Gastrocnemius medialis (tissue), 4 donors: ENCODE measurements at regions not wholly inside any gene's neighbourhood (a gene's known extent, or its start where the extent isn't known, plus 50 kb on each side); places are given as distances from the start of the nearest gene placed in this dataset.

Source experiments
- ATAC-seq, 2 donors: fragments of 150-250 bp; one replicate each; pipeline ENCODE4 v1.9.1; 2016
- DNase-seq, 2 donors: peaks; one replicate each; pipeline ENCODE4 v3.0.0-alpha.2; 2019
- H3K27ac ChIP-seq, 4 donors: fragments of 200-600 bp; sonication (generic); 1 replicate in 1 of 4; 2 replicates in 3 of 4; pipeline ENCODE4 v1.5.1; 2016 to 2018; ENCODE audit warnings: mild to moderate bottlenecking in 2 of 4, moderate library complexity in 1 of 4
- H3K27me3 ChIP-seq, 3 donors: fragments of 200-600 bp; sonication (generic) in 2 of 3; 1 replicate in 1 of 3; 2 replicates in 2 of 3; pipeline versions ENCODE4 v1.5.1 to v1.6.0; 2016 to 2019; ENCODE audit warnings: mild to moderate bottlenecking in 1 of 3, moderate library complexity in 1 of 3
- H3K36me3 ChIP-seq, 2 donors: fragments of 200-600 bp; sonication (generic) in 1 of 2; one replicate each; pipeline ENCODE4 v1.5.1; 2017 to 2018
- H3K4me1 ChIP-seq, 2 donors: fragments of 200-600 bp; sonication (generic) in 1 of 2; one replicate each; pipeline ENCODE4 v1.5.1; 2016 to 2017; ENCODE audit warnings: mild to moderate bottlenecking in 2 of 2
- H3K4me3 ChIP-seq, 4 donors: fragments of 200-600 bp; sonication (generic) in 3 of 4; 1 replicate in 1 of 4; 2 replicates in 3 of 4; pipeline ENCODE4 v1.5.1; 2016 to 2019; ENCODE audit warnings: mild to moderate bottlenecking in 2 of 4
- H3K9me3 ChIP-seq, 3 donors: fragments of 200-600 bp; sonication (generic) in 2 of 3; 1 replicate in 1 of 3; 2 replicates in 2 of 3; pipeline ENCODE4 v1.5.1; 2016 to 2019
- POLR2A ChIP-seq, 2 donors: fragments of 450-650 bp; IDR thresholded peaks; one replicate each; pipeline ENCODE4 v1.6.1; 2017; ENCODE audit warnings: antibody characterized with exemption in 2 of 2, mild to moderate bottlenecking in 2 of 2, moderate library complexity in 2 of 2
- in situ Hi-C, 4 donors: fragments of 200-750 bp; cut with MboI; loops; one replicate each; pipeline versions ENCODE4 v1.15.0 to v1.8.0; 2017; ENCODE audit warnings: low sequenced_read_pairs in 4 of 4
- intact Hi-C: fragments of 100-400 bp; cut with DNase I; formaldehyde crosslinking; loops from one replicate; pipeline ENCODE4 v1.15.1; 2023; ENCODE audit warnings: low total_unique reads
- TF ChIP-seq, protein P1 (sequence below), 5 experiments: fragments of 450-650 bp in 3 of 5; fragments of 200-600 bp in 2 of 5; sonication (generic) in 2 of 5; IDR thresholded peaks in 4 of 5; conservative IDR thresholded peaks in 1 of 5; 1 replicate in 4 of 5; 2 replicates in 1 of 5; pipeline ENCODE4 v1.5.1; 2016 to 2019; ENCODE audit warnings: antibody characterized with exemption in 5 of 5, mild to moderate bottlenecking in 3 of 5, moderate library complexity in 3 of 5

DNA sequence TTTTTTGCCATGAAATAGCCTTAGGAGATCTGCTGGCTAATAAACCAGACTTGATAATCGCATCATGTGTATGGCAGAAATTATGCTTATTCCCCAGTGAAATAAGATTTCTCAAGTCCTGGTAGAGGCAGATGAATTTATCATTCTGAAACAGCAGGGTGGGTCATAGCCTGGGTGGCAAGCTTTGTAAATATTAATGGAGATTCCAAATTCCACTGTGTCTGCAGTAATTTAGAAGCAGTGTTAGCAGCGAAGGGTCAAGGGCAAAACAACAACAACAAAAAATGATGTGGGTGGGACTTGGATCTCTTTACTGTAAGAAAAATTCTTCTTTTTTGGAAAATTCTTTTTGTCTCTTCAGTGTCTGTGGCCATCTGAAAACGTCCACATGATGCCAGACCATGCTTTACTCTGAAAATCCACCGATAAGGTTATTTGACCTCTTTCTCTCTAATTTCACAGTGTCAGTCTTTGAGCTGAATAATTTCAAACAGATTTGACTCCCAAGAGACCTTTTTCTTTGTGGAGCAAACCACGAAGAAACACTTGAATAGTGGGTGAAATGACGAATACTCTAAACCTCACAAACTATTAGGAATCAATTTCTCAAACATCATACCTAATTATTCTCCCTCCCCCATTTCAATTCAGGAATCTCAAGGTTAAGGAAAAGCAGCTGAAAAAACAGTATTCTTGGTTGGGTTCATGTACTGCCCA lies 106.0 kb upstream of the RPS23 start:
- in situ Hi-C loops (no loop called here), intact Hi-C loops (no loop called here)
- H3K27ac ChIP-seq, result no peak overlapping the region
- no peak for ATAC-seq
- TF ChIP-seq, protein P1, sequence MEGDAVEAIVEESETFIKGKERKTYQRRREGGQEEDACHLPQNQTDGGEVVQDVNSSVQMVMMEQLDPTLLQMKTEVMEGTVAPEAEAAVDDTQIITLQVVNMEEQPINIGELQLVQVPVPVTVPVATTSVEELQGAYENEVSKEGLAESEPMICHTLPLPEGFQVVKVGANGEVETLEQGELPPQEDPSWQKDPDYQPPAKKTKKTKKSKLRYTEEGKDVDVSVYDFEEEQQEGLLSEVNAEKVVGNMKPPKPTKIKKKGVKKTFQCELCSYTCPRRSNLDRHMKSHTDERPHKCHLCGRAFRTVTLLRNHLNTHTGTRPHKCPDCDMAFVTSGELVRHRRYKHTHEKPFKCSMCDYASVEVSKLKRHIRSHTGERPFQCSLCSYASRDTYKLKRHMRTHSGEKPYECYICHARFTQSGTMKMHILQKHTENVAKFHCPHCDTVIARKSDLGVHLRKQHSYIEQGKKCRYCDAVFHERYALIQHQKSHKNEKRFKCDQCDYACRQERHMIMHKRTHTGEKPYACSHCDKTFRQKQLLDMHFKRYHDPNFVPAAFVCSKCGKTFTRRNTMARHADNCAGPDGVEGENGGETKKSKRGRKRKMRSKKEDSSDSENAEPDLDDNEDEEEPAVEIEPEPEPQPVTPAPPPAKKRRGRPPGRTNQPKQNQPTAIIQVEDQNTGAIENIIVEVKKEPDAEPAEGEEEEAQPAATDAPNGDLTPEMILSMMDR (IDR thresholded peaks at IDR 0.05 in 4 of 5, conservative IDR thresholded peaks at IDR 0.05 in 1 of 5), result no peak
- no peak for TF ChIP-seq POLR2A (IDR thresholded peaks at IDR 0.05)
- H3K9me3 ChIP-seq, result no peaks in the 10 kb centered on the region
- no peak for DNase-seq
- H3K27me3 ChIP-seq, result no peaks in the 10 kb centered on the region
- H3K4me1 ChIP-seq, result no peaks in the 10 kb centered on the region
- H3K4me3 ChIP-seq, result no peak overlapping the region
- no peaks in the 10 kb centered on the region for H3K36me3 ChIP-seq

DNA sequence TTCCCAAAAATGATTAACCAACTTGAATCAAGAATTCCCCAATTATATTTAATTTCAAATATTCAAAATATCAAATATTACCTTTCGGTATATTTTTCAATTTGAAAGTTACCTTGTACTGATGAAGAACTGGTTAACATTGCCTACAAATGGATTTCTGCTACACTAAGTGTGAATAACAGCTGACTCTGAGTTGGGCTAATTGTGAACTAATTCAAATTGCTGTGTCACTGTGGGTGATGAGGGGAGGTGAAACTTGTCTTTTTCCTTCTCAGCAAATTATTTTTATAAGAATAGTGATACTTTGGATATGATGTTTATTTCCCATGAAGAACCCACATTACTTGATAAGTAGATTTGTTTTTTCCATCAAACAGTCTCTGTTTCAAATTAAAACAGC lies 103.4 kb upstream of the RPS23 start:
- Histone ChIP-seq H3K4me3 (no peak overlapping the region), H3K27me3 (no peaks in the 10 kb centered on the region), H3K4me1 (no peaks in the 10 kb centered on the region), H3K27ac (no peak overlapping the region), H3K9me3 (no peaks in the 10 kb centered on the region), H3K36me3 (no peaks in the 10 kb centered on the region)
- TF ChIP-seq POLR2A (IDR thresholded peaks at IDR 0.05), result no peak
- TF ChIP-seq, protein P1 (IDR thresholded peaks at IDR 0.05 in 4 of 5, conservative IDR thresholded peaks at IDR 0.05 in 1 of 5), result no peak
- ATAC-seq (no peak), DNase-seq (no peak)
- intact Hi-C loops, result no loop called here
- in situ Hi-C loops, result no loop called here

DNA sequence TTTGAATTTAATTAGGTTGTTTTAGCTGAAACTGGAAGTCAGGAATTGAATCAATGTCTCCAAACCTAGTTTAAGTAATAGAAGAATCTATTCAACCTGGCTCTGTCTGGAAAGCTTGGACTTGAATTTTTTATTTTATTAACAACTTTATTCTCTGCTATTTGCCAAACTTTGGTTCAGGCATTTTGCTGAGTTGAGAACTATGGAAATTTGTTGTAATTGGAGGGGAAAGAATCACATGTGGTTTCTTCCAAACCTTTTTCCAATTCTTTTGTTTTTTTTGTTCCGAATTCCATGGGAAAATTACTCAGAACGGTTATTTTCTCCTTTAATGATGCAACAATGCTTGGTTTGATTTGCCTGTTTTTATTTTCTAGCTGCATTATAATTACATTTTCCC lies 98.2 kb upstream of the RPS23 start:
- DNase-seq (no peak), ATAC-seq (no peak)
- TF ChIP-seq, protein P1 (IDR thresholded peaks at IDR 0.05 in 4 of 5, conservative IDR thresholded peaks at IDR 0.05 in 1 of 5), result no peak
- no peak for TF ChIP-seq POLR2A (IDR thresholded peaks at IDR 0.05)
- H3K4me1 ChIP-seq, result no peaks in the 10 kb centered on the region
- no peaks in the 10 kb centered on the region for H3K36me3 ChIP-seq
- no peak overlapping the region for H3K4me3 ChIP-seq
- no peaks in the 10 kb centered on the region for H3K27me3 ChIP-seq
- in situ Hi-C loops, result no loop called here
- no peak overlapping the region for H3K27ac ChIP-seq
- H3K9me3 ChIP-seq, result no peaks in the 10 kb centered on the region
- intact Hi-C loops, result no loop called here

DNA sequence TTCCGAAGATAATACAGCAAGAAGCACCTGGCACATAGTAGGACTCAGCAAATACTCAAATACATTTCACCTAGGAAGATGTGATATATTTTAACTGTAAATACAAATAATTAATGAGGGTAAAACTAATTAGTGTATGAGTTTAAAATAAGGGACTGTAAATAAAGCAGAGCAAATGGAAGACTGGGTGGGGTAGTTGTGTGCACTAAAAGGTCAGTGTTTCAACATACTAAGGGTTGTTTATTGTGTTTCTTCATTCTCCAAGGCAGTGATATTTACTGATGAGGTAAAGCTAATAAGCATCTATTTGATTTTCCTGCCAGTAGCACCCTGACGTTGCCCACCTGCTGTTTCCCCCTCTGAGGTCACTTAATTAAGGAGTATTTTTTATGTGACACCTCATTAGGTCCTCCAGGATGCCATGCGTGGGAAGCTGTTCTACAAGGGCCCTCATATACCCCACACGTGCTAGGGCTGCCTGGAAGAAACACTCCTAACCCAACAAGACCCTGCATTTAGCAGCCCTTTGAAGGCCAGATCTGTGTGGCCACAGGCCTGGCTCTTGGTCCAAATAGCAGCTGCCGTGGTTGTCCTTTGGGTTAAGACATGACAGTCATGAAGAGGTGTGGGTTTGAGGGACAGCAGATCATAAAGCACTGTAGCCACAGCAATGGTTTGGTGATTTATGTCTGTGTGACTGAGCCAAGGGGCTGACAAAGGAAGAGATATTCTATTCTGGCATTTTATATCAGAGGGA lies 97.5 kb upstream of the RPS23 start:
- H3K27me3 ChIP-seq, result no peaks in the 10 kb centered on the region
- TF ChIP-seq POLR2A (IDR thresholded peaks at IDR 0.05), result no peak
- TF ChIP-seq, protein P1 (IDR thresholded peaks at IDR 0.05 in 4 of 5, conservative IDR thresholded peaks at IDR 0.05 in 1 of 5), result no peak
- intact Hi-C loops (no loop called here), in situ Hi-C loops (no loop called here)
- H3K27ac ChIP-seq, result no peak overlapping the region
- H3K36me3 ChIP-seq, result no peaks in the 10 kb centered on the region
- H3K4me3 ChIP-seq, result no peak overlapping the region
- H3K4me1 ChIP-seq, result no peaks in the 10 kb centered on the region
- H3K9me3 ChIP-seq, result no peaks in the 10 kb centered on the region
- DNase-seq (no peak), ATAC-seq (no peak)
